Mononuclear cell (primary cell): ENCODE measurements at regions not wholly inside any gene's neighbourhood (a gene's known extent, or its start where the extent isn't known, plus 50 kb on each side); places are given as distances from the start of the nearest gene placed in this dataset.

Experiments
- H3K27me3 ChIP-seq: 2 replicates; pipeline ENCODE4 v1.6.0; 2011; ENCODE audit warnings: low read length, control low read depth; ENCODE audit not compliant: insufficient read depth
- H3K4me1 ChIP-seq: 2 replicates; pipeline ENCODE4 v1.5.1; 2011; ENCODE audit warnings: mild to moderate bottlenecking, low read length, control low read depth; ENCODE audit not compliant: insufficient read depth
- H3K4me3 ChIP-seq: 2 replicates; pipeline ENCODE4 v1.5.1; 2011; ENCODE audit warnings: mild to moderate bottlenecking, low read length, moderate library complexity
- H3K9me3 ChIP-seq: 2 replicates; pipeline ENCODE4 v1.5.1; 2011; ENCODE audit warnings: low read depth, mild to moderate bottlenecking, control low read depth, low read length

GRCh38 chr2:226450141-226450540, 349.5 kb downstream of the IRS1 start:
- Histone ChIP-seq H3K27me3 (peaks cover 7% of the 10 kb centered on the region), H3K9me3 (peaks cover 13% of the 10 kb centered on the region), H3K4me1 (no peaks in the 10 kb centered on the region), H3K4me3 (no peak overlapping the region)

- Histone ChIP-seq H3K4me3 (no peak overlapping the region), H3K4me1 (no peaks in the 10 kb centered on the region), H3K27me3 (peaks cover 7% of the 10 kb centered on the region), H3K9me3 (peaks cover 11% of the 10 kb centered on the region)
Observed at GRCh38 chr2:226447338-226448300, 352.0 kb downstream of the IRS1 start.

DNA sequence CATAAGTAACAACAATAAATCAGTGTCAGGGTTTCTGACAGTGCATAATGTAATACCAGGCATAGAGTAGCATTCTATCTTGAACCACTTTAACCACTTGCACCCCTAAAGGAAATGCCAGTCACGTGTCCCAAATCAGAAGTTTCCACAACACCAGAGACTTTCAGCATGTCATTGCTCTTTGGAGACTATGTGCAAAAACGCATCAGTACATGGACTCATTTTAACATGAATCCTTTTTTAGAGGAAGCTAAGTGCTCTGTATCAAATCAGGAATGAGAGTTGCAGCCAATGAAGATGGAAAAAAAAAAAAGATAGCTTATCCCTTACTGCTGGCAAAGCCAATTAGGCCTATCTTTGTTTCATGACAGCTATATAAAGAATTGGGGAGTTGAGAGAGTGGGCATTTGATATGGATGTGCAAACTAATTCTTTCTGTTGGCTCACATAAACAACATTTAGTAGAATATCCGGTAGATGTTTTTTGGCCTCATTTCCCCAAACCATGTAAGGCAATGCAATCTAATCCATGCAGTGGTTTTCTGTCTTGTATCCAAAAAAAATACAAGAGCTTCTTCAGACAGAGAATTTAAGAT, 353.1 kb downstream of the IRS1 start:
- Histone ChIP-seq H3K4me1 (no peaks in the 10 kb centered on the region), H3K4me3 (no peak overlapping the region), H3K27me3 (peaks cover 7% of the 10 kb centered on the region), H3K9me3 (peaks cover 5% of the 10 kb centered on the region)

DNA sequence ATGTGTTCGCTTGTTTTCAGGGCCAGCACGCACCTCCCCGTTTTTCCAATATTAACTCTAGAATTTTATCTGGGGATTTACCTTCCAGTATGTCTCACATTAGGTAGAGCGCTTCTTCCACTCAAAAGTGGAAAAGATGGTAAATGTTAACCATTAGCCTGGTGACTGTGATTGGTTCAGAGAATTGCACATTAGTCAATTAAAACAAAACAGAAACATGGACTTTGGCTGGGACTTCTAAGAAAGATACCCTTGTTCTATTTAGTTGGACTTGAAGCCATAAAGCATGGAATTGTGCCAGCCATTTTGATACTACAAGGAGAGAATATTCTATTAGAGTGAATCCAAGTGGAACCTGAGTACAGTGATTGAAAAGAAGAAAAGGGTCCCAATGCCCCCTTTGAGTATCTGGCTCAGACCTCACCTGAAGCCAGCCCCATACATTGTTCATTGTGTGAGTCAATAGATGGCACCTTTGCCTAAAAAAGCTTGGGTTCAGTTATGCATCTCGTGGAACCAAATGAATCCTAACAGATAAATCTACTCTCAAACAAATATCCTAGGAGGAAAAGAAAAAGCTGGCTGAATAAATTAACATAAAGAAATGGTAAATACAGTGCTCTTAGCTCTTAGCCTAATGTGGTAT, 354.3 kb downstream of the IRS1 start:
- H3K27me3 ChIP-seq = peaks cover 7% of the 10 kb centered on the region
- H3K4me3 ChIP-seq = no peak overlapping the region
- H3K4me1 ChIP-seq = no peaks in the 10 kb centered on the region
- no peaks in the 10 kb centered on the region for H3K9me3 ChIP-seq

DNA sequence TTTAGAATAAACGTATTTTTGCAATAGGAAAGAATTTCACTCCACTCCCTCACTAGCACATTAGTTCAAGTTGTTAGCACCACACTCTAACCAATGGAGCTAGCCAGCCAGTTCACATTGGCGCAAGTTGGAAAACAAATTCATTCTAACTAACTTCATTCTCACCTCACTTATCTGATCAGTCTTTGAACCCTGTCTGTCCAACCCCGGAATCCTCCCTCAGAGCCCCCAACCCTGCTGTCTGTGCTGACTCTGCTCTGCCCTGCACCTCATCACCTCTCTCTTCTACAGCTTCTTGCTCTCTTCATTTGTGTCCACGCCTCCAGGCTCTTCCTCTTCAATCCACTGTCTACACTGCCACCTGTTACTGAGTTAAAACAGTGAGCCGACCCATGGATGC, 356.5 kb downstream of the IRS1 start:
- Histone ChIP-seq H3K4me3 (no peak overlapping the region), H3K9me3 (no peaks in the 10 kb centered on the region), H3K4me1 (peaks cover 5% of the 10 kb centered on the region), H3K27me3 (no peaks in the 10 kb centered on the region)

DNA sequence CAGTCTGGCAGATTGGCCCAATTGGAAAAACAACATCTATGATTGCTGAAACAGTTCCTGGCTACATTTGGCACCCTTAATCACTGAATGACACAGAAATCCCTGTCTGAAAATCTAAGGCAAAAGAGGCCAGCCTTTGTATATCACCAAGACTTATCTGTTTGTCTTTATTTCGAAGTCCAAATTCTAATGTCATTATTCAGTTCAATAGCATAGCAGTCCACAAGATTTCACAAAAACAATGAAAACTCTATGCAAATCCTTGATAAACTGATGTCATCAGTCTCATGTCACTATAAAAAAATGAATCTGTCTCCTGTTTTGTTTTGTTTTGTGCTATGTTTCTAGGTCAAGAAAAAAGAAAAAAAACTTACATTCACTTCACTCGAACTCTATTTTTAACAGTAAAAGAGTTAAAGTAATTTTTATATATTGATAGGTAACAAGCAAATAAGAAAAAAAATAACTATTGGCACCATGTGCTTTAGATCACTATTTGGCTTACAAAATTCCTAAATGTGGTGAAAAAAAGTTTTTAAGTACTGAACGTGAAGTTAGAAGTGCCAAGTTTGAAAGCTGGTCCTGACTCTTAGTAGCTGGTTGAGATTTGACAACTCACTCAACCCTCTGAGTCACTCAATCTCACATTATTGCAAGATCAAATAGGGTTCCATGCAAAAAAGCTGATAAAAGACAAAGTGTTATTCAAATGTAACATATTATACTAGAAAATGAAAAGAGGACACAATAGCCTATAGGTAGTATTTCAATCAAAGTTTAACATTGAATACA, 359.3 kb downstream of the IRS1 start:
- H3K4me3 ChIP-seq = no peak overlapping the region
- no peaks in the 10 kb centered on the region for H3K9me3 ChIP-seq
- H3K27me3 ChIP-seq = no peaks in the 10 kb centered on the region
- H3K4me1 ChIP-seq = peaks cover 5% of the 10 kb centered on the region

DNA sequence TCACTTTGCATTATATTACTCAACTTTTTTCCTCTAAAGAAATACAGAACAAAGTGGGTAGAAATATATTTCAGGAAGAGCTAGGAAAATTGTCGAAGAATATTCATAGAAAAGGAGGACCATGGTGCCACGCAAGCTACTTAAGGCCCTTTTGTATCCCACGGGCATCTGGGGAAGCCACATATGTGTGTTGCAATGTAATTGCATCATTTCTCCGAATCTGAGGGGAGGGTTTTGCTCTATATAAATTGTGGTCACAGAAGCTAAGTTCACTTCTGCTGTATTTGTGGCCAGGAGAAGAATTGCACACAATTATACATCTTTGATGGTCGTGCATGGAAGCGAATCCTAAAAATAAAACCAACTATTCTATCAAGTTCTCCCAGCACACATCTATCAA, 360.3 kb downstream of the IRS1 start:
- Histone ChIP-seq H3K4me1 (peaks cover 5% of the 10 kb centered on the region), H3K9me3 (no peaks in the 10 kb centered on the region), H3K4me3 (no peak overlapping the region), H3K27me3 (no peaks in the 10 kb centered on the region)

GRCh38 chr2:226435146-226435545, 364.5 kb downstream of the IRS1 start:
- no peak overlapping the region for H3K4me3 ChIP-seq
- no peaks in the 10 kb centered on the region for H3K9me3 ChIP-seq
- H3K4me1 ChIP-seq = peaks cover 5% of the 10 kb centered on the region

GRCh38 chr2:226434702-226435101, 364.9 kb downstream of the IRS1 start:
- no peaks in the 10 kb centered on the region for H3K9me3 ChIP-seq
- peaks cover 7% of the 10 kb centered on the region for H3K27me3 ChIP-seq
- no peak overlapping the region for H3K4me3 ChIP-seq
- H3K4me1 ChIP-seq = peaks cover 5% of the 10 kb centered on the region

More at GRCh38 chr2:226435146-226435545, 364.5 kb downstream of the IRS1 start:
- peaks cover 6% of the 10 kb centered on the region for H3K27me3 ChIP-seq

GRCh38 chr2:226431288-226431948, 368.2 kb downstream of the IRS1 start:
- H3K4me1 ChIP-seq = peaks cover 7% of the 10 kb centered on the region
- no peak overlapping the region for H3K4me3 ChIP-seq
- no peaks in the 10 kb centered on the region for H3K9me3 ChIP-seq
- peaks cover 7% of the 10 kb centered on the region for H3K27me3 ChIP-seq

GRCh38 chr2:226429476-226429875, 370.1 kb downstream of the IRS1 start:
- peaks cover 16% of the 10 kb centered on the region for H3K4me1 ChIP-seq
- no peaks in the 10 kb centered on the region for H3K9me3 ChIP-seq
- H3K4me3 ChIP-seq = no peak overlapping the region
- peaks cover 7% of the 10 kb centered on the region for H3K27me3 ChIP-seq

DNA sequence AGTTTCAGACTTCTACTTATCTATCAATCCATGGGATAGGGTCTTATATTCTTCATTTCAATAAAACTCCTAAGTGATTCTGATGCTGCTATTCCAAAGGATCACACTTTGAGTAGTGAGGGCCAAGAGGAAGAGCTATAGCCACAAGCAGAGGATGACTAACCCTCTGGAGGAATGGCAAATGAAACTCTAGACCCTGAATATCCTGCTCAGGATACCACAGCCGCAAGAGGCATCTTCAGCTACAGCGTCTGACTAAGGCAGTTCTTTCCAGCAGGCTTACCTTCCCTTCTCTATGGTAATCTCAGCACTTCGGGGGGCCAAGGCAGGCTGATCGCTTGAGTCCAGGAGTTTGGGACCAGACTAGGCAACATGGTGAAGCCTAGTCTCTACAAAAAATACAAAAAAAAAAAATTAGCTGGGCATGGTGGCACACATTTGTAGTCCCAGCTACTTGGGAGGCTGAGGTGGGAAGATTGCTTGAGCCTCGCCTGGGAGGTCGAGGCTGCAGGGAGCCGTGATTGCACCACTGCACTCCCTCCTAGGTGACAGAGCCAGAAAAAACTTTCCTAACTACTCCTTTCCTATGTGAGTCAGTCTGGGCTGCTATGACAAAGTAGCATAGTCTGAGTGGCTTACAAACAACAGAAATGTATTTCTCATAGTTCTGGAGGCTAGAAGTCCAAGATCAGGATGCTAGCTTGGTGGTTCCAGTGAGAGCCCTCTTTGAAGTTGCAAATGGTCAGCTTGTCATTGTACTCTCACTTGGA, 371.9 kb downstream of the IRS1 start:
- no peaks in the 10 kb centered on the region for H3K9me3 ChIP-seq
- H3K4me1 ChIP-seq = peaks cover 27% of the 10 kb centered on the region
- H3K27me3 ChIP-seq = peaks cover 6% of the 10 kb centered on the region
- no peak overlapping the region for H3K4me3 ChIP-seq

DNA sequence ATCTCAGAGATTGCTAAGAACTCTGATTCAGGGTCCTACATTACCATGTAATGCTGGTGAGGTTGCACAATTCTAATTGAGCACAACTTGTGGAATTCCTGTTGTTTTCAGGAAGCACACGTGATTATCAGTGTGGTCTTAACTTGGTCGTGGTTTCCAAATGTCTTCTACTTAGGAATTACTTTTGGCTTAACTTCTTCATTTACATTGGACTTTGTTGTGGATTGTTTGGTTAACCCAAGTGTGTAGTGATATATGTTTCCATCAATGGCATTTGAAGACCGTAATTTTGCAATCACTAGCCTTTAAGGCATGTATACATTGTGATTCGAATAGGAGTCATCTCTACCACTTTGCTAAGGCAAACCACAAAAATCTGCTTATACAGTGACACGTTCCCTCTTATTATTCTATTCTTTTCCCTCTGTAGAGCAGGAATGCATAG, 373.3 kb downstream of the IRS1 start:
- Histone ChIP-seq H3K27me3 (peaks cover 5% of the 10 kb centered on the region), H3K4me1 (peaks cover 37% of the 10 kb centered on the region), H3K4me3 (no peak overlapping the region), H3K9me3 (no peaks in the 10 kb centered on the region)

GRCh38 chr2:226424971-226425370, 374.6 kb downstream of the IRS1 start:
- no peaks in the 10 kb centered on the region for H3K9me3 ChIP-seq
- H3K4me1 ChIP-seq = peaks cover 37% of the 10 kb centered on the region
- H3K4me3 ChIP-seq = no peak overlapping the region
- H3K27me3 ChIP-seq = no peaks in the 10 kb centered on the region
